IPS-18a (cell line): ENCODE measurements at regions not wholly inside any gene's neighbourhood (a gene's known extent, or its start where the extent isn't known, plus 50 kb on each side); places are given as distances from the start of the nearest gene placed in this dataset.

ENCODE experiments used
- H3K27ac ChIP-seq: one replicate; pipeline ENCODE4 v1.5.1; 2013; ENCODE audit warnings: low read length
- H3K27me3 ChIP-seq: one replicate; pipeline ENCODE4 v1.6.1; 2013; ENCODE audit warnings: mild to moderate bottlenecking, low read length; ENCODE audit not compliant: control insufficient read depth, insufficient read depth
- H3K36me3 ChIP-seq: one replicate; pipeline ENCODE4 v1.6.1; 2013; ENCODE audit warnings: low read depth, low read length; ENCODE audit not compliant: control insufficient read depth
- H3K4me1 ChIP-seq: one replicate; pipeline ENCODE4 v1.6.1; 2013; ENCODE audit warnings: low read depth, low read length; ENCODE audit not compliant: control insufficient read depth
- H3K4me3 ChIP-seq: one replicate; pipeline ENCODE4 v1.5.1; 2013; ENCODE audit warnings: low read length
- H3K9ac ChIP-seq: one replicate; pipeline ENCODE4 v1.6.1; 2013; ENCODE audit warnings: mild to moderate bottlenecking, low read length, moderate library complexity
- H3K9me3 ChIP-seq: one replicate; pipeline ENCODE4 v1.6.1; 2013; ENCODE audit warnings: low read depth, low read length; ENCODE audit not compliant: control insufficient read depth

DNA sequence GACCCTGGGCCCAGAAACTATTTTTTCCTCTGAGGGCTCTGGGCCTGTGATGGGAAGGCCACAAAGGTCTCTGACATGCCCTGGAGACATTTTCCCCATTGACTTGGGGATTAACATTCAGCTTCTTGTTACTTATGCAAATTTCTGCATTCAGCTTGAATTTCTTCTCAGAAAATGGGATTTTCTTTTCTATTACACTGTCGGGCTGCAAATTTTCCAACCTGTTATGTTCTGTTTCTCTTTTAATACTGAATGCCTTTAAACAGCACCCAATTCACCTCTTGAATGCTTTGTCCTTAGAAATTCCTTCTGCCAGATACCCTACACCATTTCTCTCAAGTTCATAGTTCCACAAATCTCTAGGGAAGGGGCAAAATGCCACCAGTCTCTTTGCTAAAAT, 241.0 kb downstream of the HNMT start:
- no peak overlapping the region for H3K9ac ChIP-seq
- H3K4me1 ChIP-seq: no peaks in the 10 kb centered on the region
- H3K27me3 ChIP-seq: no peaks in the 10 kb centered on the region
- H3K27ac ChIP-seq: no peak overlapping the region
- no peaks in the 10 kb centered on the region for H3K9me3 ChIP-seq
- no peak overlapping the region for H3K4me3 ChIP-seq
- no peaks in the 10 kb centered on the region for H3K36me3 ChIP-seq

DNA sequence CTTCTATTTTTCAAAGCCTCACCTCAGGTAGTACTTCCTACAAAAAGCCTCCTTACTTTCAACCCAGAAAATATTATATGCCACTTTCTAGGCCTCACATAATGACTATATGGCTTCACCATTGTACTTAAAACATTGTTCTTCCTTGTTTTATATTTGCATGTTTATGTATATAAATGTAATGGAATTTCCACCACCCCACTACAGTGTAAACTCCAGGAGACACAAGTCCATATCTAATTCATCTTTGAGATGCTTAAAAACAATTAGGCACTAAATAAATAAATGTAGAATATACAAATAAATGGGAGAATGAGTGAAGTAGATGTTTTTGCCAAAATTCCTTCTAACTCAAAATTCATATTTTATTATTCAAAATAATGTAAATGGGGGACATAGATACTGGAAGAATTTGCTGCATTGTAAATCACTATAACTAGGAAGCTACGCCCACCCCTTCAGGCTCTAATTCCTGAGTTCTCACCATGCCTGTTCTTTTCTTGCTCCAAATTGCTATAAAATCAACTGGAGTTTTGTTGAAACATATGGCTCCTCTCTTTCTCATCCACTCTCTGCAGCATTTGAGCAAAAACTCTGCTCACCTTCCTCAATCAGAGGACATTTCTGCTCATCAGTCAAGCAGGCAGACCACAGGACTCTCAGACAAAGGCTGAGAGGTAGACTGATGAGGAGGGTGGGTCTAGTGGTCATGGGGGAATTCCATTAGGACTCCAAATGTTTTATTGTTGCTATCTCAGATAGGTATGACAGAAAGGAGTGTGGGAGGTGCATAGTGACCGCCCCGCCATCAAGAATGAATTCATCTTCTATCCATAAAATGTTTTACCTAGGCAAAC, 243.0 kb downstream of the HNMT start:
- Histone ChIP-seq H3K27ac (no peak overlapping the region), H3K4me3 (no peak overlapping the region), H3K36me3 (no peaks in the 10 kb centered on the region), H3K27me3 (no peaks in the 10 kb centered on the region), H3K9ac (no peak overlapping the region), H3K4me1 (no peaks in the 10 kb centered on the region), H3K9me3 (no peaks in the 10 kb centered on the region)

DNA sequence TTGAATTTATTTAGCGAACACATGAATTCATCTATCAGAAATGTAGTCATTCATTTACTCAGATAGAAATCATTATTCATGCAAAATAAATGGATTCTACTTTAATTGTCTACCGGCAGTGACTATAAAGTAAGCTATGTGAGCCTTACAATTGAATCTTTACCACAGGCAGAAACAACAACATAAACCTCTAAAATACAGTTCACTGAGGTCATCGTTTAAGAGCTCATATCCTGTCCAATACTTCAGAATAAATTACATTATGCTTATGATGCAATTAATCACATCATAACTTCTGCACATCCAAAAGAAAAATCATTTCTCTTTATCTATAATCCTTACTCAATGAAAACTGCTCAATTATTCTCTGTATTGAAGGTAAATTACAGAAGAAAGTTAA, 244.7 kb downstream of the HNMT start:
- Histone ChIP-seq H3K9ac (no peak overlapping the region), H3K9me3 (no peaks in the 10 kb centered on the region), H3K27me3 (no peaks in the 10 kb centered on the region), H3K4me1 (no peaks in the 10 kb centered on the region), H3K27ac (no peak overlapping the region), H3K36me3 (no peaks in the 10 kb centered on the region), H3K4me3 (no peak overlapping the region)

DNA sequence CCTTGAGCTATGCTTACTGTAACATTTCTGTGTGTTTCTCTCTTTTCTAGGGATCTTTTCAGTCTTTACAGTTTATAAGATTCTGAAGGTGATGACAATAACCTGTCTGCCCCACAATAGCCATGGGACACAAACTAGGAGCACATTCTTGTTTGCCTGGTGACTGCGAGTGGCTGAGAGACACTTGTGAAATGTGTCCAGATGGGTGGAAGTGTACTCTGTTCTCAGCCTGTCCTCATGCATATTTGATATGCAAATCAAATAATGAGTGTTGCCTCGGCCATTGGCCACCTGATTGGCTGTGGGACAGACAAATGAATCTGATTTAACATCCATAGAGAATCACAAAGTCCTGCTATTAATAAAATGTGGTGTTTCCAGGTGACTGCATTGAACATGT, 246.2 kb downstream of the HNMT start:
- Histone ChIP-seq H3K9me3 (no peaks in the 10 kb centered on the region), H3K36me3 (no peaks in the 10 kb centered on the region), H3K9ac (no peak overlapping the region), H3K27me3 (no peaks in the 10 kb centered on the region), H3K4me1 (no peaks in the 10 kb centered on the region), H3K4me3 (no peak overlapping the region), H3K27ac (no peak overlapping the region)

DNA sequence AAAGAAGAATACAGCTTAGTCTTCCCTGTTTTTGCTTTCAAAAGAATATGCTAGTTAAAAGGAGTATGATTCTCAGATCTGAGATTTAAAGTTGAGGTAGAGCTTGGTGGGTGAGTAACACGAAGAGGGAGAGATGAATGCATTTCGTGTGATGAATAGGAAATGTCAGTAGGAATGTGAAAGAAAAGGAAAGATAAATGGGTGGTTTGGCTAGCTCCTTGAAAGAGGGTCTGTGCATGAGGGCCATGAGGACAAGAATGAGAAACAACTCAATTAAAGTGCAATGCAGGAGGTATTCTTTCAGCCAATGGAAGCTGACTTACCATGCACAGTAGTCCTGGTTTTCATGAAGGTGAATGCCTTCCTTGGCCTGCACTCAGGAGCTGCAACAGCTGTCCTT, 248.2 kb downstream of the HNMT start:
- Histone ChIP-seq H3K4me3 (no peak overlapping the region), H3K27me3 (no peaks in the 10 kb centered on the region), H3K9me3 (no peaks in the 10 kb centered on the region), H3K4me1 (no peaks in the 10 kb centered on the region), H3K36me3 (no peaks in the 10 kb centered on the region), H3K27ac (no peak overlapping the region), H3K9ac (no peak overlapping the region)

DNA sequence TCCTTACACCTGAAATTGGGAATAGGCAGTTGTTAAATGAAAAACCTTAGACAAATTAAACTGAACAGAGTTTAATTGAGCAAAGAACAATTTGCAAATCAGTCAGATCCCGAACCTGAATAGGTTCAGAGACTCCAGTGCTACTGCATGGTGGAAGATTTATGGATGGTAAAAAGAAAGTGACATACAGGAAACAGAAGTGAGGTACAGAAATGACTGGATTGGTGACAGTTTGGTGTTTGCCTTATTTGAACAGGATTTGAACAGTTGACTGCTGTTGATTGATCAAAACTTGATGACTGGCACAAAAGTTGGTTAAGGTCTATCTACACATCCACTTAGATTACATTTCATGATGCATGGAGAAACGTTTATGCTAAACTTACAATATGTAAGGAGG, 248.8 kb downstream of the HNMT start:
- Histone ChIP-seq H3K27ac (no peak overlapping the region), H3K9ac (no peak overlapping the region), H3K27me3 (no peaks in the 10 kb centered on the region), H3K4me1 (peaks cover 5% of the 10 kb centered on the region), H3K36me3 (no peaks in the 10 kb centered on the region), H3K4me3 (no peak overlapping the region), H3K9me3 (no peaks in the 10 kb centered on the region)

DNA sequence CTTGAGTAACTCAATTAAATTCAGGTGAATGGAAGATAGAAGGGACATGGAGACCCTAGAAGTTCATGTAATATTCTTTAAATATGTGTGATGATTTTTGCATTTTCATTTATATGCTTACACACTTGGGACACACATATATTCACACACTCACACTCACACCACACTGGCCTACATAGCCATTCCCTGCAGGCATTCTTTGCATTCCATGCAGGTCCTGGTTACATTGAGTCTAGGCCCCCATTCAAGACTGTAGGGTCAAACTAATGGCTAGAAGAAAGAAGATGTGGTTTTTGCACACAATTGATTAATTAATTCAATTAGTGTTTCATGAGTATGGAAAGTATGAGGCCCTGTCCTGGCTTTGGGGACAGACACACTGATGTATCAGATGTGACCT, 249.4 kb downstream of the HNMT start:
- Histone ChIP-seq H3K4me3 (no peak overlapping the region), H3K27ac (no peak overlapping the region), H3K27me3 (no peaks in the 10 kb centered on the region), H3K9me3 (no peaks in the 10 kb centered on the region), H3K4me1 (peaks cover 8% of the 10 kb centered on the region), H3K36me3 (no peaks in the 10 kb centered on the region), H3K9ac (no peak overlapping the region)

DNA sequence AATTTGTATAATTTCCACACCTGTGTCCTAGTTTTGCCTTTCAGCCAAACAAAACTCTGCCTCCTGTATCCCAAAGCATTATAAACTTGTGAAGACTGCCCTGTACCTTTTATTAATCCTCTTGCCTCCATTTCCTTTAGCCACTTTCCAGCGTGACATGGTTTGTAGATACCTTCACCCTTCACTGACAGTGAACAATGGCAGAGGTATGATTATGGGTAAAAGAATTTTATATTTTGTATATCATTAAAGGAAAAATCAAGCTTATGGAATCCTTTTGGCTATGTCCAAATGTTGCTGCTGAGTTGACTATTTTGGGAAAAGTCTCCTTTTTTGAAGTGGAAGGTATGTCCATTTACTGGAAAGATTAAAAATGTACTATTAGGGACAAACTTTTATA, 251.7 kb downstream of the HNMT start:
- no peaks in the 10 kb centered on the region for H3K36me3 ChIP-seq
- no peaks in the 10 kb centered on the region for H3K27me3 ChIP-seq
- no peak overlapping the region for H3K27ac ChIP-seq
- peaks cover 10% of the 10 kb centered on the region for H3K4me1 ChIP-seq
- H3K4me3 ChIP-seq: no peak overlapping the region
- no peaks in the 10 kb centered on the region for H3K9me3 ChIP-seq
- no peak overlapping the region for H3K9ac ChIP-seq

DNA sequence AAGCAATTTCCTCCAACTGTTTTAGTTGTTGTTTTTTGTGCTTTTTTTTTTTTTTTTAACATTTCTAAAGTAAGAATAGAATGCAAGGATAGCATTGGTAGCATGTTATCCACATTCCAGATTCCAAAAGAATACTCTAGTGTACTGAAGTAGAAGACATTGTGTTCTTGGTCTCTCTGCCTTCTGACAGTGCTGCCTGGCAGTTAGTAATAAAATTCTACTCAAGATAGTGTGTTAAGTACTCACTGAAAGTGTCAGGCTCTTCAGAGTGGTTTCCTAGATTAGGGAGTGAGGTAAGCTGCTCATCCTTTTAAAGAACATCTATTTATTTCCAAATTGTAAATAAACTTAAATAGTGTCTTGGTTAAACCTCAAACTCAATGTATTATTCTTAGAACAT, 253.7 kb downstream of the HNMT start:
- no peaks in the 10 kb centered on the region for H3K9me3 ChIP-seq

DNA sequence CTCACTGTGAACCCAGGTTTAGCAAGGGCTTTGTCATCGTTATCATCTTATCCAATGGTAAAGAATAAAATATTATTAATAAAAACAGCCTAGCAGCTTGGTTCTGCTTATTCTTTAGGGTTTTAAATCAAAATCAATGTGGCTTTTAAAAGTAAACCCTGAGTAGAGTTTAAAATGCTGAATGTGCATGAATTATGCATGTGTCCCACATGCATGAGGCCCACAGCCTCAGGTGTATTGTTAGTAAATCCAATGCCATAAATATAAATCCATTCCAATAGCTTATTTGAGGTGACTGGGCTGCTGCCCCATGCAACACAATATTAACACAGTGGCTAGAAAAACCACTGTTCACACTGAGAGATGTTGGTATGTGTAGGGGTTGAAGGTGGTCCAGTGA, 254.1 kb downstream of the HNMT start:
- H3K9ac ChIP-seq: no peak overlapping the region
- H3K4me1 ChIP-seq: peaks cover 10% of the 10 kb centered on the region
- H3K9me3 ChIP-seq: no peaks in the 10 kb centered on the region
- H3K27me3 ChIP-seq: no peaks in the 10 kb centered on the region
- H3K27ac ChIP-seq: no peak overlapping the region
- no peak overlapping the region for H3K4me3 ChIP-seq
- no peaks in the 10 kb centered on the region for H3K36me3 ChIP-seq

More for the DNA sequence above, 253.7 kb downstream of the HNMT start:
- Histone ChIP-seq H3K27me3 (no peaks in the 10 kb centered on the region), H3K27ac (no peak overlapping the region), H3K36me3 (no peaks in the 10 kb centered on the region), H3K4me1 (peaks cover 10% of the 10 kb centered on the region), H3K9ac (no peak overlapping the region), H3K4me3 (no peak overlapping the region)

DNA sequence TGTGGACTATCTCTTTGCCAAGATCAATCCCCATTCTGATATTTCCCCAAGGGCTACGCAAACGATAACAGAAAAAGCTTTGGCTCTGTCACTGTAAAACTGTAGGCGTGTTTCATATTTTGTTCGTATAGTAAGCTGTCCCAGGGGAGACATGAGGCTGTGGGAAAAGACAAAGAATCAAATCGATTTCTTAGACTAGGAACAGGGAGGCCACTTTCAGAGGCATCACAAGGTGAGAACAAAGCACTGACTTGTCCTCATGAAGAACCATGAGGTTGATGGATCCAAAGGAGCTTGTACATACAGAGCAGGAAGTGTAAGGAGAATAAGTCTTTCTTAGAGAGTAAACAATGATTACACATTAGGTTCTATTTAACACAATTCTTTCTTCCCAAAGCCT, 255.7 kb downstream of the HNMT start:
- Histone ChIP-seq H3K36me3 (no peaks in the 10 kb centered on the region), H3K9ac (no peak overlapping the region), H3K27me3 (no peaks in the 10 kb centered on the region), H3K27ac (no peak overlapping the region), H3K4me1 (peaks cover 10% of the 10 kb centered on the region), H3K4me3 (no peak overlapping the region), H3K9me3 (no peaks in the 10 kb centered on the region)

DNA sequence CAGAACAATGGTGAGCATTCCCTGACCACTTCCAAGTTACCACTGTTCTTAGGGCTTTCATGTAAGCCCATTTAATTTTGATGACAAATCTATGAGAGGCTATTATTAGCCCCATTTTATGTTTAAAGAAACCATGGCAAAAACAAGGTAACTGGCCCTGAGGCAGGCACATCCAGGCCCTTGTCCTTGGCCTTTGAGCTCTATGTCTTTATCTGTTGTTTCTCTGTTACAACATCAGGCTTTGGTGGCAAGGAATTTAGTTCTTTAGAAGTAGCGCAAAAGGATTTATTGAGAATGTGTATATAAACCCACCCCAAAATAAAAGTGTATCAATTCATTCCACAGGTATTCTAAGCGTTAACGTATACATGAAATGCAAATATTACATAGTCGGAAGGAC, 257.1 kb downstream of the HNMT start:
- no peak overlapping the region for H3K4me3 ChIP-seq
- H3K4me1 ChIP-seq: peaks cover 10% of the 10 kb centered on the region
- no peaks in the 10 kb centered on the region for H3K27me3 ChIP-seq
- no peak overlapping the region for H3K27ac ChIP-seq
- H3K9me3 ChIP-seq: no peaks in the 10 kb centered on the region
- H3K36me3 ChIP-seq: no peaks in the 10 kb centered on the region
- H3K9ac ChIP-seq: no peak overlapping the region
